CD14-positive monocyte (primary cell): ENCODE measurements at regions not wholly inside any gene's neighbourhood (a gene's known extent, or its start where the extent isn't known, plus 50 kb on each side); places are given as distances from the start of the nearest gene placed in this dataset.

Experiments used
- DNase-seq, 3 donors: peaks; one replicate each; pipeline ENCODE4 v3.0.0-alpha.2; 2011 to 2022
- H2AFZ ChIP-seq: 2 replicates; pipeline ENCODE4 v1.6.0; 2012; ENCODE audit warnings: mild to moderate bottlenecking, low read depth, low read length, inconsistent platforms; ENCODE audit not compliant: insufficient read depth, poor library complexity, severe bottlenecking
- H3K27ac ChIP-seq, 2 donors: 1 replicate in 1 of 2; 2 replicates in 1 of 2; pipeline ENCODE4 v1.5.1; 2012 to 2013; ENCODE audit warnings: low read length in 2 of 2, control low read depth in 1 of 2, inconsistent platforms in 1 of 2, low read depth in 1 of 2, mild to moderate bottlenecking in 1 of 2
- H3K27me3 ChIP-seq, 2 donors: one replicate each; pipeline versions ENCODE4 v1.6.0 to v1.6.1; 2011 to 2013; ENCODE audit warnings: low read length in 2 of 2; ENCODE audit not compliant: control insufficient read depth in 2 of 2, insufficient read depth in 2 of 2
- H3K36me3 ChIP-seq, 2 donors: replicated peaks in 1 of 2; 1 replicate in 1 of 2; 2 replicates in 1 of 2; pipeline versions ENCODE4 v1.5.1 to v1.6.1; 2012 to 2013; ENCODE audit warnings: low read length in 2 of 2, control low read depth in 1 of 2, inconsistent platforms in 1 of 2, mild to moderate bottlenecking in 1 of 2; ENCODE audit not compliant: insufficient read depth in 2 of 2, control insufficient read depth in 1 of 2
- H3K4me1 ChIP-seq, 2 donors: 1 replicate in 1 of 2; 2 replicates in 1 of 2; pipeline versions ENCODE4 v1.5.1 to v1.6.1; 2012 to 2013; ENCODE audit warnings: low read length in 2 of 2, control low read depth in 1 of 2, inconsistent platforms in 1 of 2, mild to moderate bottlenecking in 1 of 2, moderate library complexity in 1 of 2; ENCODE audit not compliant: insufficient read depth in 2 of 2, control insufficient read depth in 1 of 2
- H3K4me2 ChIP-seq: replicated peaks from 2 replicates; pipeline ENCODE3; 2012; ENCODE audit warnings: low read length, moderate library complexity, mild to moderate bottlenecking; ENCODE audit not compliant: poor library complexity, severe bottlenecking; ENCODE audit errors: extremely low read depth
- H3K4me3 ChIP-seq, 3 experiments: fragments of 200-600 bp in 1 of 3; sonication (generic) in 1 of 3; replicated peaks in 1 of 3; 1 replicate in 2 of 3; 2 replicates in 1 of 3; pipeline ENCODE4 v1.5.1; 2011 to 2013; ENCODE audit warnings: low read length in 3 of 3, mild to moderate bottlenecking in 3 of 3, control low read depth in 2 of 3, low read depth in 2 of 3, inconsistent platforms in 1 of 3, moderate library complexity in 1 of 3
- H3K79me2 ChIP-seq: 2 replicates; pipeline ENCODE4 v1.6.0; 2012; ENCODE audit warnings: mild to moderate bottlenecking, control low read depth, inconsistent platforms, low read length, moderate library complexity; ENCODE audit not compliant: insufficient read depth
- H3K9ac ChIP-seq: 2 replicates; pipeline ENCODE4 v1.6.0; 2017; ENCODE audit warnings: low read length, mild to moderate bottlenecking; ENCODE audit not compliant: insufficient read depth, poor library complexity, severe bottlenecking
- H3K9me3 ChIP-seq, 2 donors: replicated peaks in 1 of 2; 1 replicate in 1 of 2; 2 replicates in 1 of 2; pipeline versions ENCODE4 v1.5.1 to v1.6.1; 2012 to 2013; ENCODE audit warnings: low read length in 2 of 2, control low read depth in 1 of 2; ENCODE audit not compliant: control insufficient read depth in 1 of 2, insufficient read depth in 1 of 2
- H4K20me1 ChIP-seq: 2 replicates; pipeline ENCODE4 v1.6.0; 2012; ENCODE audit warnings: mild to moderate bottlenecking, low read length, control low read depth, moderate library complexity; ENCODE audit not compliant: insufficient read depth
- H3K27ac Mint-ChIP-seq, 7 donors: one replicate each; pipeline ENCODE4 v1.8.0; 2020; ENCODE audit warnings: mild to moderate bottlenecking in 7 of 7, mixed read lengths in 7 of 7, moderate library complexity in 6 of 7, inconsistent platforms in 2 of 7
- H3K27me3 Mint-ChIP-seq, 3 donors: one replicate each; pipeline ENCODE4 v1.8.0; 2021 to 2022; ENCODE audit warnings: low read depth in 3 of 3, mild to moderate bottlenecking in 3 of 3, mixed read lengths in 3 of 3, moderate library complexity in 3 of 3, inconsistent platforms in 1 of 3
- H3K36me3 Mint-ChIP-seq, 2 donors: one replicate each; pipeline ENCODE4 v1.8.0; 2020; ENCODE audit warnings: mixed read lengths in 2 of 2, inconsistent platforms in 1 of 2, mild to moderate bottlenecking in 1 of 2
- H3K4me1 Mint-ChIP-seq: one replicate; pipeline ENCODE4 v1.8.0; 2020; ENCODE audit warnings: mild to moderate bottlenecking, mixed read lengths
- H3K4me3 Mint-ChIP-seq, 2 donors: one replicate each; pipeline ENCODE4 v1.8.0; 2020; ENCODE audit warnings: mild to moderate bottlenecking in 2 of 2, mixed read lengths in 2 of 2, moderate library complexity in 1 of 2
- H3K9me3 Mint-ChIP-seq, 7 donors: one replicate each; pipeline ENCODE4 v1.8.0; 2020 to 2022; ENCODE audit warnings: mixed read lengths in 7 of 7, mild to moderate bottlenecking in 6 of 7, moderate library complexity in 6 of 7, inconsistent platforms in 2 of 7
- WGBS: methylation state at CpG from one replicate; pipeline ENCODE4 v1.1.5; 2013; ENCODE audit warnings: missing lambda C conversion rate; ENCODE audit not compliant: insufficient coverage; 5-methylcytosine and 5-hydroxymethylcytosine counted together
- intact Hi-C, 2 donors: fragments of 100-400 bp; cut with micrococcal nuclease; formaldehyde crosslinking; loops; one replicate each; pipeline versions ENCODE4 v1.15.0 to v1.15.1; 2023
- TF ChIP-seq, protein P1 (sequence below): fragments of 200-600 bp; IDR thresholded peaks from one replicate; pipeline ENCODE4 v1.8.0; 2022; ENCODE audit warnings: antibody characterized with exemption, mild to moderate bottlenecking

- no peak overlapping the region for H3K9ac ChIP-seq
- Mint-ChIP-seq H3K27ac (no peak overlapping the region), H3K36me3 (no peaks in the 10 kb centered on the region), H3K4me1 (peaks cover 14% of the 10 kb centered on the region), H3K9me3 (peaks cover 0 to 2% (median 0%) of the 10 kb centered on the region in 7 donors), H3K27me3 (peaks cover 0 to 3% (median 2%) of the 10 kb centered on the region in 3 donors), H3K4me3 (no peak overlapping the region)
- no peaks in the 10 kb centered on the region for H3K27me3 ChIP-seq
- H3K9me3 ChIP-seq: no peaks in the 10 kb centered on the region
- no peaks in the 10 kb centered on the region for H4K20me1 ChIP-seq
- DNase-seq: no peak
- H3K4me1 ChIP-seq: peaks cover 0 to 14% of the 10 kb centered on the region in 2 donors
- no peak overlapping the region for H3K4me2 ChIP-seq
- 50% methylated on average over 1 of the region's 3 CpGs for WGBS
- no peak overlapping the region for H3K27ac ChIP-seq
- no peaks in the 10 kb centered on the region for H3K79me2 ChIP-seq
- intact Hi-C loops: no loop called here
- TF ChIP-seq, protein P1, sequence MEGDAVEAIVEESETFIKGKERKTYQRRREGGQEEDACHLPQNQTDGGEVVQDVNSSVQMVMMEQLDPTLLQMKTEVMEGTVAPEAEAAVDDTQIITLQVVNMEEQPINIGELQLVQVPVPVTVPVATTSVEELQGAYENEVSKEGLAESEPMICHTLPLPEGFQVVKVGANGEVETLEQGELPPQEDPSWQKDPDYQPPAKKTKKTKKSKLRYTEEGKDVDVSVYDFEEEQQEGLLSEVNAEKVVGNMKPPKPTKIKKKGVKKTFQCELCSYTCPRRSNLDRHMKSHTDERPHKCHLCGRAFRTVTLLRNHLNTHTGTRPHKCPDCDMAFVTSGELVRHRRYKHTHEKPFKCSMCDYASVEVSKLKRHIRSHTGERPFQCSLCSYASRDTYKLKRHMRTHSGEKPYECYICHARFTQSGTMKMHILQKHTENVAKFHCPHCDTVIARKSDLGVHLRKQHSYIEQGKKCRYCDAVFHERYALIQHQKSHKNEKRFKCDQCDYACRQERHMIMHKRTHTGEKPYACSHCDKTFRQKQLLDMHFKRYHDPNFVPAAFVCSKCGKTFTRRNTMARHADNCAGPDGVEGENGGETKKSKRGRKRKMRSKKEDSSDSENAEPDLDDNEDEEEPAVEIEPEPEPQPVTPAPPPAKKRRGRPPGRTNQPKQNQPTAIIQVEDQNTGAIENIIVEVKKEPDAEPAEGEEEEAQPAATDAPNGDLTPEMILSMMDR: no peak
- no peak overlapping the region for H2AFZ ChIP-seq
- H3K4me3 ChIP-seq: no peak overlapping the region
- H3K36me3 ChIP-seq: no peaks in the 10 kb centered on the region
Measured at GRCh38 chr3:140766465-140766864, 88.6 kb downstream of the TRIM42 start.

DNA sequence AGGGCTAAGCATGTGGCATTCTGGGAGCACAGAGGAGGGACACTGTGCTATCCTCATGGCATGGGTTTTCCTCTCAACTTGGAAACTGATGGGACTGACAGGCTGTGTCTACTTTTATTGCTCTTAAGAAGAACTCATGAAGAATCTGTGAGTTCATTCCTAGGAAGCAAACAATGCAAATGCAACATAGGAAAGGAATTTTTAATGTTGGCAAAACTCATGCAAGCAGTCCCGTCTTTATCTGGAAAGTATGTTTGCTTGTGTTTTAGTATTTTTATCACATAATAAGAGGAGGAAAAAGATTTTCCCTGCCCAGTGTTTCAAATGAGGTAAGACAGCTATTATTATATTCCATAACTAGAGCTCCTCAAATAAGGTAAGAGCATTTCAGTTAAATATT lies 89.7 kb downstream of the TRIM42 start:
- Histone ChIP-seq H3K27ac (no peak overlapping the region), H3K9me3 (no peaks in the 10 kb centered on the region), H3K27me3 (no peaks in the 10 kb centered on the region), H3K79me2 (no peaks in the 10 kb centered on the region), H3K4me2 (no peak overlapping the region), H3K9ac (no peak overlapping the region), H3K36me3 (no peaks in the 10 kb centered on the region), H3K4me3 (no peak overlapping the region), H3K4me1 (peaks cover 0 to 18% of the 10 kb centered on the region in 2 donors), H2AFZ (no peak overlapping the region), H4K20me1 (no peaks in the 10 kb centered on the region)
- TF ChIP-seq, protein P1: no peak
- no peak overlapping the region for H3K4me3 Mint-ChIP-seq
- WGBS: no CpG with 5 or more reads among the region's 1 CpG
- H3K27ac Mint-ChIP-seq: no peak overlapping the region
- no peak for DNase-seq
- H3K36me3 Mint-ChIP-seq: no peaks in the 10 kb centered on the region
- intact Hi-C loops: no loop called here
- H3K27me3 Mint-ChIP-seq: peaks cover 0 to 3% (median 2%) of the 10 kb centered on the region in 3 donors
- peaks cover 0 to 4% (median 0%) of the 10 kb centered on the region in 7 donors for H3K9me3 Mint-ChIP-seq
- peaks cover 20% of the 10 kb centered on the region for H3K4me1 Mint-ChIP-seq
